Neural cell (in vitro differentiated cells): ENCODE measurements at regions not wholly inside any gene's neighbourhood (a gene's known extent, or its start where the extent isn't known, plus 50 kb on each side); places are given as distances from the start of the nearest gene placed in this dataset.
"Not testable (repeated sequence)": the region's sequence is repeated elsewhere in the genome, so short reads cannot be mapped to it uniquely, and the experiment has no call there.

ENCODE experiments used
- H2AFZ ChIP-seq: fragments of 200-600, 300-800 bp; sonication (generic), shearing (Covaris generic); 2 replicates; pipeline ENCODE4 v1.6.0; 2014; ENCODE audit warnings: low read depth, mild to moderate bottlenecking, antibody characterized with exemption, low read length, moderate library complexity
- H3F3A ChIP-seq: fragments of 200-600 bp; shearing (Covaris generic); 2 replicates; pipeline ENCODE4 v1.6.1; 2016; ENCODE audit warnings: mild to moderate bottlenecking, moderate library complexity, mixed read lengths, antibody characterized with exemption, low read length; ENCODE audit not compliant: insufficient read depth, poor library complexity, severe bottlenecking
- H3K27ac ChIP-seq: fragments of 200-600, 300-800 bp; sonication (generic), shearing (Covaris generic); 2 replicates; pipeline ENCODE4 v1.5.1; 2014; ENCODE audit warnings: mild to moderate bottlenecking, low read length, moderate library complexity
- H3K27me3 ChIP-seq: fragments of 300-800, 200-600 bp; sonication (generic), shearing (Covaris generic); 2 replicates; pipeline ENCODE4 v1.6.0; 2014; ENCODE audit warnings: mild to moderate bottlenecking, low read depth, low read length, moderate library complexity; ENCODE audit not compliant: insufficient read depth
- H3K36me3 ChIP-seq: fragments of 300-800, 200-600 bp; sonication (generic), shearing (Covaris generic); 2 replicates; pipeline ENCODE4 v1.5.1; 2014; ENCODE audit warnings: mild to moderate bottlenecking, antibody characterized with exemption, low read length, moderate library complexity; ENCODE audit not compliant: insufficient read depth
- H3K4me2 ChIP-seq: fragments of 300-800, 200-600 bp; sonication (generic), shearing (Covaris generic); 2 replicates; pipeline ENCODE4 v1.6.0; 2014; ENCODE audit warnings: mild to moderate bottlenecking, low read length
- H3K4me3 ChIP-seq: fragments of 300-800, 200-600 bp; sonication (generic), shearing (Covaris generic); 2 replicates; pipeline ENCODE4 v1.5.1; 2014; ENCODE audit warnings: mild to moderate bottlenecking, low read length, moderate library complexity
- H3K79me2 ChIP-seq: fragments of 200-600 bp; shearing (Covaris generic); replicated peaks from 2 replicates; pipeline ENCODE4 v1.6.0; 2014; ENCODE audit warnings: mild to moderate bottlenecking, low read length, moderate library complexity; ENCODE audit not compliant: insufficient read depth
- H3K9ac ChIP-seq: fragments of 300-800, 200-600 bp; sonication (generic), shearing (Covaris generic); 2 replicates; pipeline ENCODE4 v1.6.1; 2016; ENCODE audit warnings: mild to moderate bottlenecking, low read length, mixed read lengths
- H3K9me2 ChIP-seq: fragments of 200-600 bp; shearing (Covaris generic); 2 replicates; pipeline ENCODE4 v1.6.1; 2016; ENCODE audit warnings: mild to moderate bottlenecking, low read length, mixed read lengths; ENCODE audit not compliant: insufficient read depth
- H3K9me3 ChIP-seq: fragments of 200-600, 300-800 bp; sonication (generic), shearing (Covaris generic); 2 replicates; pipeline ENCODE4 v1.6.1; 2016; ENCODE audit warnings: mild to moderate bottlenecking, mixed run types, low read length, moderate library complexity, mixed read lengths
- H4K20me1 ChIP-seq: fragments of 200-600 bp; shearing (Covaris generic); 2 replicates; pipeline ENCODE4 v1.6.1; 2016; ENCODE audit warnings: mild to moderate bottlenecking, mixed run types; ENCODE audit not compliant: insufficient read depth
- EP300 ChIP-seq: fragments of 450-650 bp; conservative IDR thresholded peaks from 2 replicates; pipeline ENCODE4 v1.6.1; 2014; ENCODE audit warnings: antibody characterized with exemption, mild to moderate bottlenecking, moderate library complexity; ENCODE audit not compliant: poor library complexity, severe bottlenecking
- EZH2 ChIP-seq: fragments of 200-600, 300-800 bp; shearing (Covaris generic), sonication (generic); IDR thresholded peaks from 2 replicates; pipeline ENCODE4 v1.6.1; 2014; ENCODE audit warnings: antibody characterized with exemption, low read length, borderline replicate concordance, mild to moderate bottlenecking; ENCODE audit not compliant: insufficient read depth, poor library complexity, severe bottlenecking
- MXI1 ChIP-seq: fragments of 450-650 bp; conservative IDR thresholded peaks from 2 replicates; pipeline ENCODE4 v1.6.1; 2014; ENCODE audit warnings: antibody characterized with exemption, mild to moderate bottlenecking; ENCODE audit not compliant: poor library complexity, severe bottlenecking
- POLR2AphosphoS5 ChIP-seq: IDR thresholded peaks from 2 replicates; pipeline ENCODE4 v1.6.1; 2012
- RAD21 ChIP-seq: fragments of 450-650 bp; conservative IDR thresholded peaks from 2 replicates; pipeline ENCODE4 v1.6.1; 2014; ENCODE audit warnings: antibody characterized with exemption, mild to moderate bottlenecking, moderate library complexity
- SMC3 ChIP-seq: fragments of 450-650 bp; conservative IDR thresholded peaks from 2 replicates; pipeline ENCODE4 v1.6.1; 2014; ENCODE audit warnings: antibody characterized with exemption, mild to moderate bottlenecking, moderate library complexity; ENCODE audit not compliant: poor library complexity
- TAF1 ChIP-seq: IDR thresholded peaks from 2 replicates; pipeline ENCODE4 v1.6.1; 2012; ENCODE audit warnings: low read depth
- TF ChIP-seq, protein P1 (sequence below): IDR thresholded peaks from 2 replicates; pipeline ENCODE4 v1.6.1; 2012; ENCODE audit warnings: borderline replicate concordance

DNA sequence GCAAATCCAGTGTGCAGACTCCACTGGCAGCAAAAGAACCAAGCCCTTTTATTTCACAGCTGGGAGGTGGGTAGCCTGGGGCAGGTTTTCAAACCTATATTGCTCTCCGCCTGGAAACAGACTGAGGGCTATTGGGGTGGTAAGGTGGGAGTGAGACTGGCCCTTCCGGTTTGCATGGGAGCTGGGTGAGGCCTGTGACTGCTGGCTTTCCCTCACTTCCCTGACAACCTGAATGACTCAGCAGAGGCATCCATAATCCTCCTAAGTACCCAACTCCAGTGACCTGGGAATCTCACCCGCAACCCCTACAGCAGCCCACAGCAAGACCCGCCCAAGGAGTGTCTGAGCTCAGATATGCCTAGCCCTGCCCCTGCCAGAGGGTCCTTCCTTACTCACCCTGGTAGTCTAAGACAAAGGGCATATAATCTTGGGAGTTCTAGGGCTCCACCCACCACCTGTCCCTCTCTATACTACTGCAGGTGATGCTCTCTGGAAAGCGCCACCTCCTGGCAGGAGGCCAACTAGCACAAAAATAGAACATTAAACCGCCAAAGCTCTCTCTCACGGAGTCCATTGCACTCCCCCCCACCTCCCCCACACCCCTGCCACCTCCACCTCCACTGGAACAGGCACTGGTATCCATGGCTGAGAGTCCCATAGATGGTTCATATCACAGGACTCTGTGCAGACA is 602.0 kb upstream of the C16orf82 start:
- no peaks in the 10 kb centered on the region for H4K20me1 ChIP-seq
- H3K79me2 ChIP-seq, result no peaks in the 10 kb centered on the region
- no peaks in the 10 kb centered on the region for H3K36me3 ChIP-seq
- H3K9me2 ChIP-seq, result no peaks in the 10 kb centered on the region
- H3K9ac ChIP-seq, result no peak overlapping the region
- no peak overlapping the region for H3K4me3 ChIP-seq
- TF ChIP-seq MXI1 (no peak), EP300 (no peak), RAD21 (no peak)
- TF ChIP-seq, protein P1, sequence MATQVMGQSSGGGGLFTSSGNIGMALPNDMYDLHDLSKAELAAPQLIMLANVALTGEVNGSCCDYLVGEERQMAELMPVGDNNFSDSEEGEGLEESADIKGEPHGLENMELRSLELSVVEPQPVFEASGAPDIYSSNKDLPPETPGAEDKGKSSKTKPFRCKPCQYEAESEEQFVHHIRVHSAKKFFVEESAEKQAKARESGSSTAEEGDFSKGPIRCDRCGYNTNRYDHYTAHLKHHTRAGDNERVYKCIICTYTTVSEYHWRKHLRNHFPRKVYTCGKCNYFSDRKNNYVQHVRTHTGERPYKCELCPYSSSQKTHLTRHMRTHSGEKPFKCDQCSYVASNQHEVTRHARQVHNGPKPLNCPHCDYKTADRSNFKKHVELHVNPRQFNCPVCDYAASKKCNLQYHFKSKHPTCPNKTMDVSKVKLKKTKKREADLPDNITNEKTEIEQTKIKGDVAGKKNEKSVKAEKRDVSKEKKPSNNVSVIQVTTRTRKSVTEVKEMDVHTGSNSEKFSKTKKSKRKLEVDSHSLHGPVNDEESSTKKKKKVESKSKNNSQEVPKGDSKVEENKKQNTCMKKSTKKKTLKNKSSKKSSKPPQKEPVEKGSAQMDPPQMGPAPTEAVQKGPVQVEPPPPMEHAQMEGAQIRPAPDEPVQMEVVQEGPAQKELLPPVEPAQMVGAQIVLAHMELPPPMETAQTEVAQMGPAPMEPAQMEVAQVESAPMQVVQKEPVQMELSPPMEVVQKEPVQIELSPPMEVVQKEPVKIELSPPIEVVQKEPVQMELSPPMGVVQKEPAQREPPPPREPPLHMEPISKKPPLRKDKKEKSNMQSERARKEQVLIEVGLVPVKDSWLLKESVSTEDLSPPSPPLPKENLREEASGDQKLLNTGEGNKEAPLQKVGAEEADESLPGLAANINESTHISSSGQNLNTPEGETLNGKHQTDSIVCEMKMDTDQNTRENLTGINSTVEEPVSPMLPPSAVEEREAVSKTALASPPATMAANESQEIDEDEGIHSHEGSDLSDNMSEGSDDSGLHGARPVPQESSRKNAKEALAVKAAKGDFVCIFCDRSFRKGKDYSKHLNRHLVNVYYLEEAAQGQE, result no peak
- H3K4me2 ChIP-seq, result no peak overlapping the region
- H3K27ac ChIP-seq, result no peak overlapping the region
- H3K27me3 ChIP-seq, result no peaks in the 10 kb centered on the region
- no peaks in the 10 kb centered on the region for H3F3A ChIP-seq
- H2AFZ ChIP-seq, result no peak overlapping the region
- H3K9me3 ChIP-seq, result no peaks in the 10 kb centered on the region

DNA sequence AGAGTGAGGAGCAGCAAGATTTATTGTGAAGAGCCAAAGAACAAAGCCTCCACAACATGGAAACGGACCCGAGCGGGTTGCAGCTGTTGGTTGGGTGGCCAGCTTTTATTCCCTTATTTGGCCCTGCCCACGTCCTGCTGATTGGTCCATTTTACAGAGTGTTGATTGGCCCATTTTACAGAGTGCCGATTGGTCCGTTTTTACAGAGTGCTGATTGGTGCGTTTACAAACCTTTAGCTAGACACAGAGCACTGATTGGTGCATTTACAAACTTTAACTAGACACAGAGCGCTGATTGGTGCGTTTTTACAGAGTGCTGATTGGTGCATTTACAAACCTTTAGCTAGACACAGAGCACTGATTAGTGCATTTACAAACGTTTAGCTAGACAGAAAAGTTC is 592.3 kb upstream of the C16orf82 start:
- not testable (repeated sequence) for H3K9me2 ChIP-seq, H3K79me2 ChIP-seq, H3K4me3 ChIP-seq, H3K4me2 ChIP-seq, H3F3A ChIP-seq, H3K27ac ChIP-seq, H3K9ac ChIP-seq, H3K27me3 ChIP-seq, H4K20me1 ChIP-seq, H3K36me3 ChIP-seq, H3K9me3 ChIP-seq, H2AFZ ChIP-seq

DNA sequence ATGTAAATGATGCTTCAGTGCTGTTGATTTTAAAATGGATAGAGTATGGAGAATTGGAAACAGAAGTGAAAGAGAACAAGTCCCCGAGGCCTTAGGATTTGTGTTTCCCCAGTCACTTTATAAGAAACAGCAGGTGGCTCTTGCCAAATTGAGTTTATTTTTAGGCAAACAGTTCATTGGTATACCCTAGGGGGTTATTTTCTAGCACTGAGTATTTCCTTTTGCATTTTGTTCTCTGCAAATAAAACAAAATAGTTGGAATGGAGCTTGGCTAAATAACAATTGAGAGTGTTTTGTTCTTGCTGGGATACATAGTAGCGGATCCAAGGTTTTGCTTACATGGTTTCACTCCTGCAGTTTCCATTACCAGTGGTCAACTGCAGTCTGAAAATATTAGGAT is 591.1 kb upstream of the C16orf82 start:
- H3K4me2 ChIP-seq, result no peak overlapping the region

More for the DNA sequence above, 591.1 kb upstream of the C16orf82 start:
- H3K9me3 ChIP-seq, result peaks cover 10% of the 10 kb centered on the region
- H3K4me3 ChIP-seq, result no peak overlapping the region
- H3K9me2 ChIP-seq, result no peaks in the 10 kb centered on the region
- H3K36me3 ChIP-seq, result no peaks in the 10 kb centered on the region
- no peaks in the 10 kb centered on the region for H4K20me1 ChIP-seq
- no peak for TF ChIP-seq POLR2AphosphoS5
- TF ChIP-seq EP300, result no peak
- no peak for TF ChIP-seq TAF1
- no peak for TF ChIP-seq SMC3
- no peak for TF ChIP-seq EZH2
- TF ChIP-seq, protein P1, result no peak
- H3K27me3 ChIP-seq, result no peaks in the 10 kb centered on the region
- no peaks in the 10 kb centered on the region for H3K79me2 ChIP-seq
- H2AFZ ChIP-seq, result no peak overlapping the region
- no peak overlapping the region for H3K27ac ChIP-seq
- H3K9ac ChIP-seq, result no peak overlapping the region
- no peaks in the 10 kb centered on the region for H3F3A ChIP-seq
